SU-DHL-6 (cell line): ENCODE measurements at regions not wholly inside any gene's neighbourhood (a gene's known extent, or its start where the extent isn't known, plus 50 kb on each side); places are given as distances from the start of the nearest gene placed in this dataset.

Experiments used
- EZH2phosphoT487 ChIP-seq: fragments of 200-600 bp; sonication (generic), shearing (Covaris generic); conservative IDR thresholded peaks from 2 replicates; pipeline ENCODE4 v1.6.1; 2018; ENCODE audit warnings: mild to moderate bottlenecking, antibody characterized with exemption, low read length, moderate library complexity, mixed read lengths
- TF ChIP-seq, protein P1 (sequence below): fragments of 200-600 bp; sonication (generic); IDR thresholded peaks from one replicate; pipeline ENCODE4 v1.5.1; 2017; ENCODE audit warnings: antibody characterized with exemption, mild to moderate bottlenecking, low read length, moderate library complexity; ENCODE audit not compliant: insufficient read depth, poor library complexity, severe bottlenecking

DNA sequence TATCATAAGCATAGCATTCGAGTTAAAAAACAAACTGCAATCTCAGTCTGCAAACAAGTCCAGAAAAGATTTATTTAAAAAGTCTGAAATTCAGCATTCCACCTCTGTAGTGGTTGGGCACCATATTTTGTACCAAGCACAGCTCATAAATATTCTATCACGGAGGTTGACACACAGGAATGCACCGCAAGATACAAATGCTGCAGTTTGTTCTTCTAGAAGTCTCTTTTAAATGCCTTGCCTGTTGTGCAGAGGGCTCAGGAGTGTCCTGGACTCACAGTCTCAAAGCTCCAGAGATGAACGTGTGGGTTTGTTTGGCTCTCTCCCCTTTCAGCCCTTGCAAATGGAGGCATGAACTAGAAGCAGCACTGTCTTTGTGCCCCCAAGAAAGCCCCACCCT is 212.4 kb upstream of the USP24 start:
- TF ChIP-seq, protein P1, sequence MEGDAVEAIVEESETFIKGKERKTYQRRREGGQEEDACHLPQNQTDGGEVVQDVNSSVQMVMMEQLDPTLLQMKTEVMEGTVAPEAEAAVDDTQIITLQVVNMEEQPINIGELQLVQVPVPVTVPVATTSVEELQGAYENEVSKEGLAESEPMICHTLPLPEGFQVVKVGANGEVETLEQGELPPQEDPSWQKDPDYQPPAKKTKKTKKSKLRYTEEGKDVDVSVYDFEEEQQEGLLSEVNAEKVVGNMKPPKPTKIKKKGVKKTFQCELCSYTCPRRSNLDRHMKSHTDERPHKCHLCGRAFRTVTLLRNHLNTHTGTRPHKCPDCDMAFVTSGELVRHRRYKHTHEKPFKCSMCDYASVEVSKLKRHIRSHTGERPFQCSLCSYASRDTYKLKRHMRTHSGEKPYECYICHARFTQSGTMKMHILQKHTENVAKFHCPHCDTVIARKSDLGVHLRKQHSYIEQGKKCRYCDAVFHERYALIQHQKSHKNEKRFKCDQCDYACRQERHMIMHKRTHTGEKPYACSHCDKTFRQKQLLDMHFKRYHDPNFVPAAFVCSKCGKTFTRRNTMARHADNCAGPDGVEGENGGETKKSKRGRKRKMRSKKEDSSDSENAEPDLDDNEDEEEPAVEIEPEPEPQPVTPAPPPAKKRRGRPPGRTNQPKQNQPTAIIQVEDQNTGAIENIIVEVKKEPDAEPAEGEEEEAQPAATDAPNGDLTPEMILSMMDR: no peak
- TF ChIP-seq EZH2phosphoT487: no peak
